B cell (primary cell): ENCODE measurements at regions not wholly inside any gene's neighbourhood (a gene's known extent, or its start where the extent isn't known, plus 50 kb on each side); places are given as distances from the start of the nearest gene placed in this dataset.

Source experiments
- ATAC-seq: fragments of 200-7000 bp; cut with Tn5 transposase; one replicate; pipeline ENCODE4 v1.10.0; 2021; ENCODE audit warnings: low read depth, mild to moderate bottlenecking, moderate number of reproducible peaks, moderate library complexity
- CTCF ChIA-PET: fragments of 350-600 bp; sonication (Branson Sonifier 250); formaldehyde crosslinking; loops from one replicate; lab custom pipeline; 2021; ENCODE audit warnings: antibody characterized with exemption, inconsistent platforms; lab: Charles Lee
- POLR2A ChIA-PET: fragments of 350-600 bp; sonication (Branson Sonifier 250); formaldehyde crosslinking; loops from one replicate; lab custom pipeline; 2021; ENCODE audit warnings: antibody characterized with exemption; lab: Charles Lee
- DNase-seq: peaks from one replicate; pipeline ENCODE4 v3.0.0; 2013
- H2AFZ ChIP-seq: 2 replicates; pipeline ENCODE4 v1.6.1; 2012; ENCODE audit warnings: mild to moderate bottlenecking, low read depth, low read length; ENCODE audit not compliant: insufficient read depth, poor library complexity, severe bottlenecking
- H3K27ac ChIP-seq, 2 donors: 1 replicate in 1 of 2; 2 replicates in 1 of 2; pipeline ENCODE4 v1.5.1; 2012 to 2013; ENCODE audit warnings: low read length in 2 of 2, mild to moderate bottlenecking in 2 of 2, moderate library complexity in 1 of 2
- H3K27me3 ChIP-seq, 4 experiments: fragments of 200-600 bp in 1 of 4; sonication (generic) in 1 of 4; replicated peaks in 1 of 4; 1 replicate in 2 of 4; 2 replicates in 2 of 4; pipeline versions ENCODE4 v1.6.1 to v1.7.0; 2013 to 2016; ENCODE audit warnings: low read length in 3 of 4, mild to moderate bottlenecking in 2 of 4, mixed read lengths in 1 of 4, moderate library complexity in 1 of 4; ENCODE audit not compliant: insufficient read depth in 4 of 4, control insufficient read depth in 3 of 4; ENCODE audit errors: control extremely low read depth in 1 of 4
- H3K36me3 ChIP-seq, 2 experiments: replicated peaks in 1 of 2; 1 replicate in 1 of 2; 2 replicates in 1 of 2; pipeline versions ENCODE4 v1.6.1 to v1.7.1; 2013; ENCODE audit warnings: low read length in 1 of 2; ENCODE audit not compliant: insufficient read depth in 2 of 2, control insufficient read depth in 1 of 2; ENCODE audit errors: control extremely low read depth in 1 of 2, extremely low read depth in 1 of 2
- H3K4me1 ChIP-seq, 2 donors: fragments of 200-600 bp in 1 of 2; sonication (generic) in 1 of 2; 1 replicate in 1 of 2; 2 replicates in 1 of 2; pipeline versions ENCODE4 v1.5.1 to v1.6.1; 2013 to 2017; ENCODE audit warnings: low read length in 2 of 2; ENCODE audit not compliant: control insufficient read depth in 2 of 2, insufficient read depth in 2 of 2
- H3K4me2 ChIP-seq: replicated peaks from 2 replicates; pipeline ENCODE3; 2012; ENCODE audit warnings: mild to moderate bottlenecking, low read depth, low read length; ENCODE audit not compliant: poor library complexity, severe bottlenecking
- H3K4me3 ChIP-seq, 5 experiments: fragments of 200-600 bp in 1 of 5; sonication (generic) in 1 of 5; 1 replicate in 3 of 5; 2 replicates in 2 of 5; pipeline versions ENCODE4 v1.5.1 to v1.7.0; 2011 to 2016; ENCODE audit warnings: low read length in 4 of 5, mild to moderate bottlenecking in 4 of 5, low read depth in 2 of 5, control low read depth in 1 of 5, moderate library complexity in 1 of 5; ENCODE audit not compliant: insufficient read depth in 1 of 5; ENCODE audit errors: control extremely low read depth in 1 of 5, extremely low read depth in 1 of 5
- H3K79me2 ChIP-seq: fragments of 200-600 bp; sonication (generic); one replicate; pipeline ENCODE4 v1.6.0; 2016; ENCODE audit warnings: low read length; ENCODE audit not compliant: control insufficient read depth, insufficient read depth
- H3K9ac ChIP-seq: fragments of 200-600 bp; sonication (generic); 2 replicates; pipeline ENCODE4 v1.6.1; 2017; ENCODE audit warnings: mild to moderate bottlenecking, low read length, moderate library complexity
- H3K9me3 ChIP-seq, 3 donors: one replicate each; pipeline versions ENCODE4 v1.6.1 to v1.7.1; 2013; ENCODE audit warnings: low read length in 2 of 3; ENCODE audit not compliant: control insufficient read depth in 2 of 3, insufficient read depth in 1 of 3; ENCODE audit errors: control extremely low read depth in 1 of 3
- H4K20me1 ChIP-seq: 2 replicates; pipeline ENCODE4 v1.6.0; 2012; ENCODE audit warnings: mild to moderate bottlenecking, low read length; ENCODE audit not compliant: insufficient read depth, control insufficient read depth, poor library complexity, severe bottlenecking
- H3K27ac Mint-ChIP-seq: one replicate; pipeline ENCODE4 v1.8.0; 2021; ENCODE audit warnings: mixed read lengths
- H3K27me3 Mint-ChIP-seq: one replicate; pipeline ENCODE4 v1.8.0; 2021; ENCODE audit warnings: mixed read lengths
- H3K4me1 Mint-ChIP-seq: one replicate; pipeline ENCODE4 v1.8.0; 2021; ENCODE audit warnings: mixed read lengths
- H3K4me3 Mint-ChIP-seq: one replicate; pipeline ENCODE4 v1.8.0; 2021; ENCODE audit warnings: mixed read lengths
- H3K9me3 Mint-ChIP-seq: one replicate; pipeline ENCODE4 v1.8.0; 2022; ENCODE audit warnings: mixed read lengths; ENCODE audit not compliant: insufficient read depth
- CTCF ChIP-seq: fragments of 200-600 bp; IDR thresholded peaks from one replicate; pipeline ENCODE4 v1.8.0; 2022; ENCODE audit warnings: antibody characterized with exemption, mild to moderate bottlenecking
- EZH2 ChIP-seq: IDR thresholded peaks from 2 replicates; pipeline ENCODE4 v1.6.1; 2012; ENCODE audit warnings: borderline replicate concordance, low read depth, mild to moderate bottlenecking, moderate library complexity, low read length; ENCODE audit not compliant: insufficient read depth, poor library complexity, severe bottlenecking
- whole genome bisulfite sequencing: methylation state at CpG from one replicate; pipeline ENCODE4 v1.1.5; 2013; ENCODE audit warnings: missing lambda C conversion rate; ENCODE audit not compliant: insufficient coverage; 5-methylcytosine and 5-hydroxymethylcytosine counted together
- intact Hi-C: fragments of 100-400 bp; cut with micrococcal nuclease; formaldehyde crosslinking; loops from one replicate; pipeline ENCODE4 v1.10.0; 2022

GRCh38 chr5:35373249-35373648 lies 143.0 kb upstream of the PRLR start:
- H3K36me3 ChIP-seq, result no peaks in the 10 kb centered on the region
- no peak for ATAC-seq
- H3K4me2 ChIP-seq, result no peak overlapping the region
- no peaks in the 10 kb centered on the region for H3K27me3 ChIP-seq
- DNase-seq, result no peak
- no peak overlapping the region for H3K4me3 ChIP-seq
- H3K27me3 Mint-ChIP-seq, result peaks cover 5% of the 10 kb centered on the region
- intact Hi-C loops, result no loop called here
- POLR2A ChIA-PET, result no interaction called here
- no peak overlapping the region for H2AFZ ChIP-seq
- no peak overlapping the region for H3K27ac ChIP-seq
- H3K4me1 ChIP-seq, result no peaks in the 10 kb centered on the region
- no peak overlapping the region for H3K27ac Mint-ChIP-seq
- H3K9me3 ChIP-seq, result no peaks in the 10 kb centered on the region
- no peak overlapping the region for H3K4me3 Mint-ChIP-seq
- H3K9ac ChIP-seq, result no peak overlapping the region
- no peaks in the 10 kb centered on the region for H3K4me1 Mint-ChIP-seq
- no peaks in the 10 kb centered on the region for H3K9me3 Mint-ChIP-seq
- H3K79me2 ChIP-seq, result no peaks in the 10 kb centered on the region
- CTCF ChIA-PET, result no interaction called here
- no peaks in the 10 kb centered on the region for H4K20me1 ChIP-seq
- TF ChIP-seq EZH2 (no peak), CTCF (no peak)
- 93% methylated on average over 3 of the region's 3 CpGs for WGBS

DNA sequence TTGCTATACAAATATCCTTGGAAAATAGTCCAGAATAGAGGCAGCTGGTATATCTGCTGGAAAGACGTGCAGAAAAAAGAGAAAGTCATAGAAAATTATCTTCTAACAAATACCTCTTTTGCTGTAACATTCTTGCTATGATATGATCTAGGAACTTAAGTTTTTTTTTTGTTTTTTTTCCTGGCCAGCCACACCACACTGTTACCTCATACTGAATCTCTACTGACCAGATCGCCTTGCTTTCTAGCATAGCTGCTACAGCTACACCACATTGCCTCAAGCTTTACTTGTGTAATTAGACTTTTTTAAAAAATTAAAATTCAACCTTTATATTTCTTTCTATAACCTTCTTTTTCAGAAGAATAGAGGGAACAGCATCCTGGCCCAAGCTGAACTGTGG lies 142.2 kb upstream of the PRLR start:
- no peak overlapping the region for H2AFZ ChIP-seq
- H4K20me1 ChIP-seq, result no peaks in the 10 kb centered on the region
- no peak overlapping the region for H3K9ac ChIP-seq
- Mint-ChIP-seq H3K27ac (no peak overlapping the region), H3K9me3 (no peaks in the 10 kb centered on the region), H3K4me3 (no peak overlapping the region), H3K4me1 (no peaks in the 10 kb centered on the region), H3K27me3 (peaks cover 5% of the 10 kb centered on the region)
- H3K9me3 ChIP-seq, result no peaks in the 10 kb centered on the region
- no peaks in the 10 kb centered on the region for H3K4me1 ChIP-seq
- POLR2A ChIA-PET, result no interaction called here
- ATAC-seq (no peak), DNase-seq (no peak)
- no CpG with 5 or more reads among the region's 2 CpGs for WGBS
- TF ChIP-seq CTCF, result no peak
- intact Hi-C loops, result no loop called here
- no peaks in the 10 kb centered on the region for H3K27me3 ChIP-seq
- CTCF ChIA-PET, result no interaction called here
- H3K79me2 ChIP-seq, result no peaks in the 10 kb centered on the region
- no peaks in the 10 kb centered on the region for H3K36me3 ChIP-seq
- no peak overlapping the region for H3K27ac ChIP-seq
- no peak overlapping the region for H3K4me2 ChIP-seq
- H3K4me3 ChIP-seq, result no peak overlapping the region
